ENCODE measurements at regions not wholly inside any gene's neighbourhood (a gene's known extent, or its start where the extent isn't known, plus 50 kb on each side); places are given as distances from the start of the nearest gene placed in this dataset.

DNA sequence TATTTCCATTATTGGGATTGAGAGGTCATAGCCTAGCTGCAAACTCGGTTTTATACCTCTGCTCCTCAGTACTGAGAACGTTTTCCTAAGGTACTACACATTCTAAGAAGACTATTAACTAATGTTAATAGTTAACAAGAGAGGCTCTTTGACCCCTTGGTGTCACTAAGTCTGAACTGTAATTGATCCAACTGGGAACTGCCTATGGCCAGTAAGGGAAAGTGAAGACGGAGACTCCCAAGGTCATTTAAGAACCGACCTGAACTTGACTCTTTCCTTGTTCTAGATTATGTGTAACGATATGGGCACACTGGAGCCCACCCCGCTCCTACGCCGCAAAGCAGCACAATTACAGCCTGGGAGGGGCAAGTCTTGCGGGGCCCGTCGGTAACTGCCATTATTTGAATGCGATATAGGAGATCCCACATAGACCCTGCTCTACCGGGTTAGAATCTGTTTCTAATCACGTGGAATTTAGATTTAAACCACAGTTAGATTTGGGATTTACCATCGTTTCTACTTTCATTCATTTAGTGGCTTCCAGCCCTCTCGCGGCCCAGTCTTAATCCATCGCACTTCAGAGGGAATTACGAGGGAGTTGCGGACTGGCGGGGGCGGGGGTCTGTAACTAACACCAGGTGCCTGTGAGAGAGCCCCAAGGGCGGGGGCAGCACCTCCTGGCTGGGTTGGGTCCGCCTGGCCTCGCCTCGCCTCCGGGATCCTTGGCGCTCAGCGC lies 84.1 kb upstream of the EPB41L3 start:
- TF ChIP-seq, protein P1, sequence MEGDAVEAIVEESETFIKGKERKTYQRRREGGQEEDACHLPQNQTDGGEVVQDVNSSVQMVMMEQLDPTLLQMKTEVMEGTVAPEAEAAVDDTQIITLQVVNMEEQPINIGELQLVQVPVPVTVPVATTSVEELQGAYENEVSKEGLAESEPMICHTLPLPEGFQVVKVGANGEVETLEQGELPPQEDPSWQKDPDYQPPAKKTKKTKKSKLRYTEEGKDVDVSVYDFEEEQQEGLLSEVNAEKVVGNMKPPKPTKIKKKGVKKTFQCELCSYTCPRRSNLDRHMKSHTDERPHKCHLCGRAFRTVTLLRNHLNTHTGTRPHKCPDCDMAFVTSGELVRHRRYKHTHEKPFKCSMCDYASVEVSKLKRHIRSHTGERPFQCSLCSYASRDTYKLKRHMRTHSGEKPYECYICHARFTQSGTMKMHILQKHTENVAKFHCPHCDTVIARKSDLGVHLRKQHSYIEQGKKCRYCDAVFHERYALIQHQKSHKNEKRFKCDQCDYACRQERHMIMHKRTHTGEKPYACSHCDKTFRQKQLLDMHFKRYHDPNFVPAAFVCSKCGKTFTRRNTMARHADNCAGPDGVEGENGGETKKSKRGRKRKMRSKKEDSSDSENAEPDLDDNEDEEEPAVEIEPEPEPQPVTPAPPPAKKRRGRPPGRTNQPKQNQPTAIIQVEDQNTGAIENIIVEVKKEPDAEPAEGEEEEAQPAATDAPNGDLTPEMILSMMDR (conservative IDR thresholded peaks at IDR 0.05; ENCODE audit: low read depth, low read length), result no peak
- no peak for TF ChIP-seq EZH2 (IDR thresholded peaks at IDR 0.05; ENCODE audit: borderline replicate concordance, low read depth, low read length, poor library complexity, severe bottlenecking)
